HG03439 (cell line): ENCODE measurements at regions not wholly inside any gene's neighbourhood (a gene's known extent, or its start where the extent isn't known, plus 50 kb on each side); places are given as distances from the start of the nearest gene placed in this dataset.
"Not testable (repeated sequence)": the region's sequence is repeated elsewhere in the genome, so short reads cannot be mapped to it uniquely, and the experiment has no call there.

Source experiments
- ATAC-seq: cut with Tn5 transposase; IDR thresholded peaks from one replicate; pipeline ENCODE4 v1.9.1; 2021; ENCODE audit warnings: mild to moderate bottlenecking, moderate library complexity; ENCODE audit not compliant: unreplicated experiment

GRCh38 chr1:157369808-157370521 lies 182.3 kb downstream of the FCRL5 start:
- ATAC-seq, result no peak

GRCh38 chr1:157368941-157369340 lies 183.4 kb downstream of the FCRL5 start:
- not testable (repeated sequence) for ATAC-seq

GRCh38 chr1:157368363-157368762 lies 184.0 kb downstream of the FCRL5 start:
- no peak for ATAC-seq

GRCh38 chr1:157367870-157368269 lies 184.4 kb downstream of the FCRL5 start:
- no peak for ATAC-seq

- ATAC-seq, result no peak
Observed at GRCh38 chr1:157367091-157367739, 185.1 kb downstream of the FCRL5 start.

GRCh38 chr1:157364612-157365011 lies 187.7 kb downstream of the FCRL5 start:
- no peak for ATAC-seq

GRCh38 chr1:157363660-157364140 lies 188.6 kb downstream of the FCRL5 start:
- ATAC-seq, result peak; percentile 72

GRCh38 chr1:157360023-157360390 lies 192.3 kb downstream of the FCRL5 start:
- no peak for ATAC-seq

GRCh38 chr1:157359314-157360022 lies 192.8 kb downstream of the FCRL5 start:
- no peak for ATAC-seq

GRCh38 chr1:157357111-157357510 lies 195.2 kb downstream of the FCRL5 start:
- ATAC-seq, result no peak

GRCh38 chr1:157356601-157357000 lies 195.7 kb downstream of the FCRL5 start:
- no peak for ATAC-seq

GRCh38 chr1:157353546-157353945 lies 198.8 kb downstream of the FCRL5 start:
- ATAC-seq, result no peak

- no peak for ATAC-seq
Observed at GRCh38 chr1:157352817-157353408, 199.4 kb downstream of the FCRL5 start.

- ATAC-seq, result no peak
Observed at GRCh38 chr1:157352216-157352615, 200.1 kb downstream of the FCRL5 start.

GRCh38 chr1:157351800-157352199 lies 200.5 kb downstream of the FCRL5 start:
- ATAC-seq, result not testable (repeated sequence)

GRCh38 chr1:157348538-157349480 lies 203.5 kb downstream of the FCRL5 start:
- no peak for ATAC-seq

- ATAC-seq, result no peak
Observed at GRCh38 chr1:157347506-157347905, 204.8 kb downstream of the FCRL5 start.

GRCh38 chr1:157337785-157338184 lies 199.6 kb upstream of the ETV3 start:
- not testable (repeated sequence) for ATAC-seq

GRCh38 chr1:157335056-157335455 lies 196.9 kb upstream of the ETV3 start:
- no peak for ATAC-seq

GRCh38 chr1:157334041-157334440 lies 195.8 kb upstream of the ETV3 start:
- ATAC-seq, result no peak
